ENCODE measurements at regions not wholly inside any gene's neighbourhood (a gene's known extent, or its start where the extent isn't known, plus 50 kb on each side); places are given as distances from the start of the nearest gene placed in this dataset.

DNA sequence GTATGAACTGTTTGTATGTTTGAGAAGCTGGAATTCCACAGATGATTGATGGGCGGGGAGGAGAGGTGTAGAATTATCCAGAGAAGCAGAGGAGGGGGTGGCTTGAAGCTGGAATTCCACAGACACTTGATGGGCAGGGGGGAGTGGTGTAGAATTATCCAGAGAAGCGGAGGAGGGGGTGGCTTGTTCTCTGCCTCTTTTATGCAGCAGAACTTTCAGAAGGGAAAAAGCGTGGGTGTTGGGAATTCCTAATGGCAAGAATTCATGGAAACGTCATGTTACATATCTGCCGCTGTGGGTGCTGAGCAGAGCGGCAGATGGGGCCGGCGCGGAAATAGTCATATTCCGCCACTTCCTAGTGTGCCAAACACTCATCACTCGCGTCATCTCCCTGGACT is 167.9 kb upstream of the KCNG1 start:
- TF ChIP-seq, protein P1, sequence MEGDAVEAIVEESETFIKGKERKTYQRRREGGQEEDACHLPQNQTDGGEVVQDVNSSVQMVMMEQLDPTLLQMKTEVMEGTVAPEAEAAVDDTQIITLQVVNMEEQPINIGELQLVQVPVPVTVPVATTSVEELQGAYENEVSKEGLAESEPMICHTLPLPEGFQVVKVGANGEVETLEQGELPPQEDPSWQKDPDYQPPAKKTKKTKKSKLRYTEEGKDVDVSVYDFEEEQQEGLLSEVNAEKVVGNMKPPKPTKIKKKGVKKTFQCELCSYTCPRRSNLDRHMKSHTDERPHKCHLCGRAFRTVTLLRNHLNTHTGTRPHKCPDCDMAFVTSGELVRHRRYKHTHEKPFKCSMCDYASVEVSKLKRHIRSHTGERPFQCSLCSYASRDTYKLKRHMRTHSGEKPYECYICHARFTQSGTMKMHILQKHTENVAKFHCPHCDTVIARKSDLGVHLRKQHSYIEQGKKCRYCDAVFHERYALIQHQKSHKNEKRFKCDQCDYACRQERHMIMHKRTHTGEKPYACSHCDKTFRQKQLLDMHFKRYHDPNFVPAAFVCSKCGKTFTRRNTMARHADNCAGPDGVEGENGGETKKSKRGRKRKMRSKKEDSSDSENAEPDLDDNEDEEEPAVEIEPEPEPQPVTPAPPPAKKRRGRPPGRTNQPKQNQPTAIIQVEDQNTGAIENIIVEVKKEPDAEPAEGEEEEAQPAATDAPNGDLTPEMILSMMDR (IDR thresholded peaks at IDR 0.05; ENCODE audit: extremely low read depth, missing control alignments): no peak
- DNase-seq (ENCODE audit: low spot score): no peak

DNA sequence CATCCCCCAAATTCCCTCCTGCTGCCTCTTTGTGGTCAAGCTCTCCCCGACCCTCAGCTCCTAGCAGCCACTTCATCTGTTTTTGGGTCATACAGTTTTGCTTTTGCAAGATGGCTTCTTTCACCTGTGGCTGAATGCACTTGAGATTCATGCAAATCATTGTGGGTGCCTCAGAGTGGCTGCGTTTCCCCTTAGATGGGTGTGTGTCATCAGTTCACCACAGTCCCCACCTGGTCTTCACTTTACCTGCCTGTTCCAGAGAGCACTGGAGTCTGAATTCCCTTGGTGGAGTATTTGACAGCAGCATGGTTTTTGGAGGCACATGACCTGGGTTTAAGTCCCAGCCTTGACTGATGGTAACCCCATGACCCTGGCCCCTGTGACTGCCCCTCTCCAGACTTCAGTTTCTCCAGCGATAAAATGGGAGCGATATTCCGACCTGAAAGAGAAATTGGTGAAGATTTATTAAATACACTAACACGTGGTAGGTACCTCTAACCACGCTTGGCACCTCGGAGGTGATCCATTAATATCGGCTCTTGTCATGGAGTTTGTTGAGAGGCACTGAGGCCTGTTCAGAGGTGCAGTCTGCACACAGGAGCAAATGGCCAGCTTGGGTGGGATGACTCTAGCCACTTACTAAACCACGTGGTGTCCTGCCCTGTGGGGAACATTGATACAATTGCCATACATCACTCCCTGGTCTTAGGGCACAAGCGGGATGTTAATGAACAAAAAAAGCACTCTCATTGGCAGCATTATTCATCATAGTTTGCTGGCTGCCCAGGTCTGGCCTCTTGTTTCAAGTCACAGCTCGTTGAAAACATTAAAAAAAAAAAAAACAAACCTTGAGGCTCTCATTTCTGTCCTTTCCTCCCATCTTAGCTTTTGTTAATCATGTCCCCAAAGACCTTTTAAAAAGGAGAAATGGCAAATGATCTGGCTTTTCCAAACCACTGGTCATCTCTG is 167.2 kb upstream of the KCNG1 start:
- no peak for DNase-seq (ENCODE audit: low spot score)
- TF ChIP-seq, protein P1 (IDR thresholded peaks at IDR 0.05; ENCODE audit: extremely low read depth, missing control alignments): no peak

DNA sequence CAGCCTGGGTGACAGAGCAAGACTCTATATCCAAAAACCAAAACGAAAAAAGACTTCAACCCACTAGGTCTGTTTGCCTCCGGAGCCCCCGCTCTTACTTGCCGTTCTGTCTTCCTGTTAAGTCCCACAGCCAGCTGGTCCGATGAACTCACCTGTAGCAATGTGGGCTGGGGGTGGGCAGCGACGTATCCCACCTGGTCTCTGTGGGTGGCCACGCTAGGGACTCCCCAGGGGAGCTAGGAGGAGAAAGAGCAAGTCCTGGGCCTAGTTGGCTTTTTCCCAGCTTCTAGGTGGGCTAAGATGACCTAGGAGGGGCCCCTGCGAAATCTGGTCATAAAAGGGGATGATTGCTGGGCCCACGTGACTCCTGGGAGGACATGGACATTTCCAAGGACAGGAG is 166.0 kb upstream of the KCNG1 start:
- TF ChIP-seq, protein P1 (IDR thresholded peaks at IDR 0.05; ENCODE audit: extremely low read depth, missing control alignments): no peak

DNA sequence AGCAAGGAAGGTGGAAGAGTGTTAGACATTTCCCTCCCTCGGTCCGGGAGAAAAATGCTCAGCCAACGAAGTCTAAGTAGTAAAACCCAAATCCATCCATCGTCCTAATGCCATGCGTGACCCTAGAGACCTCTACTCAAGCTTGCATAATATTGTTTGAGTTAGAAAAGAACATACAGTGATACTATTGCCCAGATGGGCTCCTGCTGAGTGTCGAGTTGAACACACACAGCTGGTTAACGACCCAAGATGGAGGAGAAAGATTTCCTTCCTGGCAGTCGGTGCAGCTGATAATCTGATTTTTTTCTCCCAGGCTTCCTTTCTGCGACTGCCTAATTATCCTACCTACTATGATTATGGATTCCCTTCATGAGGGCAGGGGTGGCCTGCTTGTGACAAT is 164.4 kb upstream of the KCNG1 start:
- DNase-seq (ENCODE audit: low spot score): no peak
- TF ChIP-seq, protein P1 (IDR thresholded peaks at IDR 0.05; ENCODE audit: extremely low read depth, missing control alignments): no peak

More for the DNA sequence above, 166.0 kb upstream of the KCNG1 start:
- no peak for DNase-seq (ENCODE audit: low spot score)

DNA sequence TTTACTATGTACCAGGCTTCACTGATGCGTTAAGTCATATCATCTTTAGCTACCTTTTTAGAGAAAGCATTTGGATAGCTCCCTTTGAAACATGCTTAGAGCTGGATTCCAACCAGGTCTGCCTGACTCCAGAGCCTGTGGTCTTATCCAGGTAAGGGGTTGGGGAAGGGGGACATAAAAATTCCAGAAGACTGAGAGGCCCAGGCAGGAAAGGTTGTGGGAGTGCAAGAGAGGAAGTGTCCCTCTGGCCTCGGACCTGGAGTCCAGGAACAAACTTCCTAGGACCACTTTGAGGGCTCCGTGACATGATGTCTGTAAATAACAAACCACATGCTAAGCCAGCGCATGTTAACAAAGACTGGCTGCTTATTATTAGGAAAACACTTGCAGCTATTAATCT is 163.0 kb upstream of the KCNG1 start:
- TF ChIP-seq, protein P1 (IDR thresholded peaks at IDR 0.05; ENCODE audit: extremely low read depth, missing control alignments): no peak
- DNase-seq (ENCODE audit: low spot score): no peak

DNA sequence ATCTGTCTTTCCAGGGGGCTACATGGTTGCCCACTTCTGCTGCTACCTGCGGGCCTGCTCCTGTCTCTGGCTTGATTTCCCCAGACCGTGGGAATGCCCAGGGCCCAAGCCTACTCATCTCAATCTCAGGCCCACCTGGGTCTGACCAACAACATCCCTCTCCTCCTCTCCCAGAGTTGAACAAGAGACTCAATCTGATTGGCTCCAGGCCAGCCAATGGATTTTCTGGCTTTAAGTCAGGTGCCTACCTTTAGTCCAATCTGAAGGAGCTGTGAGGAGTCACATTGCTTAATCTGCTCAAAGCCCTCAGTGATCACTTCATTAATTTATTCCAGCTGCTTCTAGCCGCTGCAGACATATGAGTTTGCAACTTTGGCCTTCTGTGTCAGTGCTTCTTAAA is 162.4 kb upstream of the KCNG1 start:
- TF ChIP-seq, protein P1 (IDR thresholded peaks at IDR 0.05; ENCODE audit: extremely low read depth, missing control alignments): no peak
- no peak for DNase-seq (ENCODE audit: low spot score)

DNA sequence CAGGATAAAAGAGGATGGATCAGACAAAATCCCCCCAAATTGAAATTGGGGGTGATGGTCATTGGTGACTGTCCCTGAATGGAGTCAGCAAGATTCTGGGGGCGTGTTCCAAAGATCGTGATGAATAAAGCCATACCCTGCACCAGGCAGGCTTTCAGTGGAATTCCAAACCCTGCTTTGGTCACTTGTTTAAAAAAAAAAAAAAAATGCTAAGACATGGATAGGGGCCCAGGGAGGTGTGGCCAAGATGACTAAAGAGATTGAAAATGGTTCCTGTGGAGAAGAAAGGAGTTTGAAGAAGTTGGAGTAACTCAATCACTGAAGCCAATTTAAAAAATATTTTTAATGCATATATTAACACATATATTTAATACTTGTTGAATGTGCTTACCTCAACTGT is 161.4 kb upstream of the KCNG1 start:
- TF ChIP-seq, protein P1 (IDR thresholded peaks at IDR 0.05; ENCODE audit: extremely low read depth, missing control alignments): no peak
- DNase-seq (ENCODE audit: low spot score): no peak
